NCI-H2107 treated with DMSO at 0.1 percent for 48 hours (cell line): ENCODE measurements at regions not wholly inside any gene's neighbourhood (a gene's known extent, or its start where the extent isn't known, plus 50 kb on each side); places are given as distances from the start of the nearest gene placed in this dataset.
"Not testable (repeated sequence)": the region's sequence is repeated elsewhere in the genome, so short reads cannot be mapped to it uniquely, and the experiment has no call there.

ENCODE experiments used
- DNase-seq: peaks from one replicate; lab custom pipeline; 2025; ENCODE audit not compliant: unreplicated experiment; lab: John Stamatoyannopoulos, UW

- DNase-seq: no peak
Observed at GRCh38 chr10:78335691-78336401, 302.2 kb downstream of the RPS24 start.

GRCh38 chr10:78336402-78336791 is 302.7 kb downstream of the RPS24 start:
- DNase-seq: no peak

GRCh38 chr10:78337016-78337415 is 303.4 kb downstream of the RPS24 start:
- no peak for DNase-seq

GRCh38 chr10:78337646-78338391 is 304.2 kb downstream of the RPS24 start:
- no peak for DNase-seq

- DNase-seq: no peak
Observed at GRCh38 chr10:78338717-78339116, 305.1 kb downstream of the RPS24 start.

- no peak for DNase-seq
Observed at GRCh38 chr10:78339251-78339650, 305.6 kb downstream of the RPS24 start.

GRCh38 chr10:78341953-78342614 is 308.4 kb downstream of the RPS24 start:
- DNase-seq: no peak

GRCh38 chr10:78342827-78343653 is 309.4 kb downstream of the RPS24 start:
- no peak for DNase-seq

- DNase-seq: not testable (repeated sequence)
Observed at GRCh38 chr10:78344257-78344656, 310.6 kb downstream of the RPS24 start.

- not testable (repeated sequence) for DNase-seq
Observed at GRCh38 chr10:78345515-78345914, 311.9 kb downstream of the RPS24 start.

GRCh38 chr10:78346721-78347120 is 313.1 kb downstream of the RPS24 start:
- DNase-seq: no peak

GRCh38 chr10:78348411-78349164 is 314.9 kb downstream of the RPS24 start:
- no peak for DNase-seq

GRCh38 chr10:78349165-78349516 is 315.5 kb downstream of the RPS24 start:
- DNase-seq: no peak

GRCh38 chr10:78349911-78350663 is 316.4 kb downstream of the RPS24 start:
- no peak for DNase-seq

- no peak for DNase-seq
Observed at GRCh38 chr10:78351283-78351682, 317.6 kb downstream of the RPS24 start.

GRCh38 chr10:78351809-78352208 is 318.1 kb downstream of the RPS24 start:
- DNase-seq: no peak

GRCh38 chr10:78353636-78354035 is 320.0 kb downstream of the RPS24 start:
- no peak for DNase-seq

- DNase-seq: no peak
Observed at GRCh38 chr10:78354101-78354500, 320.4 kb downstream of the RPS24 start.

- DNase-seq: no peak
Observed at GRCh38 chr10:78356291-78356900, 322.7 kb downstream of the RPS24 start.
